DOHH2 (cell line): ENCODE measurements at regions not wholly inside any gene's neighbourhood (a gene's known extent, or its start where the extent isn't known, plus 50 kb on each side); places are given as distances from the start of the nearest gene placed in this dataset.

Experiments used
- EZH2phosphoT487 ChIP-seq: fragments of 200-600 bp; sonication (generic); IDR thresholded peaks from 2 replicates; pipeline ENCODE4 v1.6.1; 2017; ENCODE audit warnings: borderline replicate concordance, mild to moderate bottlenecking, antibody characterized with exemption, low read length, moderate library complexity, mixed read lengths
- TF ChIP-seq, protein P1 (sequence below): fragments of 200-600 bp; sonication (generic); IDR thresholded peaks from one replicate; pipeline ENCODE4 v1.5.1; 2014; ENCODE audit warnings: antibody characterized with exemption, mild to moderate bottlenecking, low read depth, low read length; ENCODE audit not compliant: poor library complexity, severe bottlenecking

DNA sequence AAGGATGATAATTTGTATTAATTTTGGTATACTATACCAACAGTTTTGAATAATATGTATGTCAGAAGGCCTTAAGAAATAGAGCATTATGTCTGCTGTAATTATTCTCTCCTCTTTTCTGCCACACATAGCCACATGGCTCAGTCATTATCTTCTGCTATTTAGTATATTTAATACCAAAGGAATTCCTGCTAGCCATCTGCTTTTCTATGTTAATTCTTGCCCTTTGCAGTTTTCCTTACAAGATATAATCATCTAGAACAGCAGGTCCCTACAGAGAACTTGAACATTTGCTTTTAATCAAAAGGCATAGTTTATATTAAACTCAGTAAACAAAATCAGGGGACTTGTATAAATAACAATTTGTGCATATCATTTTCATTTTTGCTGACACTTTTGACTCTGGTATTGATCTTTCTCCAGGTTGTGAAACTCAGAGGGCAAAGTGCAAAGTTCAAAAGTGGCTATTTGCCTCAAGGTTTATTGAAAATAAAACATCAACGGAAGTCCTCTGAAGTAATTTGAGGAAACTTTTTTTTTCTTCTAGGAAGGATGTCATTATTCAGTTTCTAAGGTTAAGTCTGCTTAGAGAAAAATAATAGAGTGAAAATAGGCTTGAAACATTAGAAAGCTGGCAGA, 702.0 kb downstream of the KCNJ2 start:
- TF ChIP-seq, protein P1, sequence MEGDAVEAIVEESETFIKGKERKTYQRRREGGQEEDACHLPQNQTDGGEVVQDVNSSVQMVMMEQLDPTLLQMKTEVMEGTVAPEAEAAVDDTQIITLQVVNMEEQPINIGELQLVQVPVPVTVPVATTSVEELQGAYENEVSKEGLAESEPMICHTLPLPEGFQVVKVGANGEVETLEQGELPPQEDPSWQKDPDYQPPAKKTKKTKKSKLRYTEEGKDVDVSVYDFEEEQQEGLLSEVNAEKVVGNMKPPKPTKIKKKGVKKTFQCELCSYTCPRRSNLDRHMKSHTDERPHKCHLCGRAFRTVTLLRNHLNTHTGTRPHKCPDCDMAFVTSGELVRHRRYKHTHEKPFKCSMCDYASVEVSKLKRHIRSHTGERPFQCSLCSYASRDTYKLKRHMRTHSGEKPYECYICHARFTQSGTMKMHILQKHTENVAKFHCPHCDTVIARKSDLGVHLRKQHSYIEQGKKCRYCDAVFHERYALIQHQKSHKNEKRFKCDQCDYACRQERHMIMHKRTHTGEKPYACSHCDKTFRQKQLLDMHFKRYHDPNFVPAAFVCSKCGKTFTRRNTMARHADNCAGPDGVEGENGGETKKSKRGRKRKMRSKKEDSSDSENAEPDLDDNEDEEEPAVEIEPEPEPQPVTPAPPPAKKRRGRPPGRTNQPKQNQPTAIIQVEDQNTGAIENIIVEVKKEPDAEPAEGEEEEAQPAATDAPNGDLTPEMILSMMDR, result no peak
- no peak for TF ChIP-seq EZH2phosphoT487
